PFSK-1 (cell line): ENCODE measurements at regions not wholly inside any gene's neighbourhood (a gene's known extent, or its start where the extent isn't known, plus 50 kb on each side); places are given as distances from the start of the nearest gene placed in this dataset.

Experiments used
- POLR2AphosphoS5 ChIP-seq: IDR thresholded peaks from 2 replicates; pipeline ENCODE4 v1.6.1; 2012; ENCODE audit warnings: low read depth, mild to moderate bottlenecking, control low read depth, low read length, moderate library complexity
- TAF1 ChIP-seq: IDR thresholded peaks from 2 replicates; pipeline ENCODE4 v1.6.1; 2012; ENCODE audit warnings: low read length, control low read depth, borderline replicate concordance; ENCODE audit not compliant: insufficient read depth
- TF ChIP-seq, protein P1 (sequence below), 2 experiments: IDR thresholded peaks; 2 replicates each; pipeline versions ENCODE4 v1.6.1 to v1.8.0; 2011 to 2012; ENCODE audit warnings: low read depth in 2 of 2, low read length in 2 of 2, control low read depth in 1 of 2, inconsistent platforms in 1 of 2, mild to moderate bottlenecking in 1 of 2, moderate library complexity in 1 of 2; ENCODE audit not compliant: insufficient read depth in 1 of 2

DNA sequence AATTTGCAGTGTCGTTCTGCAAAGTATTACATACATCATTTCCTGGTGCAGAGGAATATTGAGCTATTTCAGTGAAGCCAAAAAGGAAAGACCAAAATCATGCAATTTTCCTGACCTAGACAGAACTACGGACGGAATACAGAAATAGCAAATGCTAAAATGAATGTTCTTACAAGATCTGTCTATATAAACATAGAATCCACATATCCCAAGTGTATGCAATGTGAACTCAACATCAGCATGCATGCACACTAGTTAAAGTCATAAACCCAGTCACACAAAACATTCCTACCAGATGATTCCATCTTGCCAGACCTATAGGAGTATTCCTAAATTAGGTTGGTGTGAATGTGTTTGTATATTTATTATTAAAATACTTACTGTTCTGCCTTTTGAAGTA lies 383.7 kb upstream of the ZNF507 start:
- TF ChIP-seq POLR2AphosphoS5 (no peak), TAF1 (no peak)
- TF ChIP-seq, protein P1, sequence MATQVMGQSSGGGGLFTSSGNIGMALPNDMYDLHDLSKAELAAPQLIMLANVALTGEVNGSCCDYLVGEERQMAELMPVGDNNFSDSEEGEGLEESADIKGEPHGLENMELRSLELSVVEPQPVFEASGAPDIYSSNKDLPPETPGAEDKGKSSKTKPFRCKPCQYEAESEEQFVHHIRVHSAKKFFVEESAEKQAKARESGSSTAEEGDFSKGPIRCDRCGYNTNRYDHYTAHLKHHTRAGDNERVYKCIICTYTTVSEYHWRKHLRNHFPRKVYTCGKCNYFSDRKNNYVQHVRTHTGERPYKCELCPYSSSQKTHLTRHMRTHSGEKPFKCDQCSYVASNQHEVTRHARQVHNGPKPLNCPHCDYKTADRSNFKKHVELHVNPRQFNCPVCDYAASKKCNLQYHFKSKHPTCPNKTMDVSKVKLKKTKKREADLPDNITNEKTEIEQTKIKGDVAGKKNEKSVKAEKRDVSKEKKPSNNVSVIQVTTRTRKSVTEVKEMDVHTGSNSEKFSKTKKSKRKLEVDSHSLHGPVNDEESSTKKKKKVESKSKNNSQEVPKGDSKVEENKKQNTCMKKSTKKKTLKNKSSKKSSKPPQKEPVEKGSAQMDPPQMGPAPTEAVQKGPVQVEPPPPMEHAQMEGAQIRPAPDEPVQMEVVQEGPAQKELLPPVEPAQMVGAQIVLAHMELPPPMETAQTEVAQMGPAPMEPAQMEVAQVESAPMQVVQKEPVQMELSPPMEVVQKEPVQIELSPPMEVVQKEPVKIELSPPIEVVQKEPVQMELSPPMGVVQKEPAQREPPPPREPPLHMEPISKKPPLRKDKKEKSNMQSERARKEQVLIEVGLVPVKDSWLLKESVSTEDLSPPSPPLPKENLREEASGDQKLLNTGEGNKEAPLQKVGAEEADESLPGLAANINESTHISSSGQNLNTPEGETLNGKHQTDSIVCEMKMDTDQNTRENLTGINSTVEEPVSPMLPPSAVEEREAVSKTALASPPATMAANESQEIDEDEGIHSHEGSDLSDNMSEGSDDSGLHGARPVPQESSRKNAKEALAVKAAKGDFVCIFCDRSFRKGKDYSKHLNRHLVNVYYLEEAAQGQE (IDR thresholded peaks at IDR 0.05; ENCODE audit: insufficient read depth in 1 of 2, low read depth in 2 of 2, low read length in 2 of 2), result no peak
